Mucosa of stomach (tissue), 1 donor: ENCODE measurements at regions not wholly inside any gene's neighbourhood (a gene's known extent, or its start where the extent isn't known, plus 50 kb on each side); places are given as distances from the start of the nearest gene placed in this dataset.

ENCODE experiments used
- H3K27me3 ChIP-seq: one replicate; pipeline ENCODE4 v1.7.0; 2013; ENCODE audit warnings: mild to moderate bottlenecking, low read length; ENCODE audit not compliant: control insufficient read depth, insufficient read depth
- H3K36me3 ChIP-seq: one replicate; pipeline ENCODE4 v1.7.0; 2013; ENCODE audit warnings: low read length; ENCODE audit not compliant: control insufficient read depth, insufficient read depth
- H3K4me1 ChIP-seq: one replicate; pipeline ENCODE4 v1.7.0; 2013; ENCODE audit warnings: mild to moderate bottlenecking, low read length; ENCODE audit not compliant: control insufficient read depth, insufficient read depth
- H3K4me3 ChIP-seq: one replicate; pipeline ENCODE4 v1.7.0; 2013; ENCODE audit warnings: low read length
- H3K9ac ChIP-seq: one replicate; pipeline ENCODE4 v1.7.0; 2013; ENCODE audit warnings: mild to moderate bottlenecking, low read length, moderate library complexity
- H3K9me3 ChIP-seq: one replicate; pipeline ENCODE4 v1.7.0; 2013; ENCODE audit warnings: mild to moderate bottlenecking, low read length, moderate library complexity; ENCODE audit not compliant: control insufficient read depth
- donor health status: Pancreatic carcinoma.

GRCh38 chr20:40565001-40565681 lies 123.9 kb downstream of the MAFB start:
- H3K4me1 ChIP-seq = peaks cover 37% of the 10 kb centered on the region
- no peaks in the 10 kb centered on the region for H3K9me3 ChIP-seq
- no peak overlapping the region for H3K9ac ChIP-seq
- no peaks in the 10 kb centered on the region for H3K27me3 ChIP-seq
- no peaks in the 10 kb centered on the region for H3K36me3 ChIP-seq
- H3K4me3 ChIP-seq = no peak overlapping the region

DNA sequence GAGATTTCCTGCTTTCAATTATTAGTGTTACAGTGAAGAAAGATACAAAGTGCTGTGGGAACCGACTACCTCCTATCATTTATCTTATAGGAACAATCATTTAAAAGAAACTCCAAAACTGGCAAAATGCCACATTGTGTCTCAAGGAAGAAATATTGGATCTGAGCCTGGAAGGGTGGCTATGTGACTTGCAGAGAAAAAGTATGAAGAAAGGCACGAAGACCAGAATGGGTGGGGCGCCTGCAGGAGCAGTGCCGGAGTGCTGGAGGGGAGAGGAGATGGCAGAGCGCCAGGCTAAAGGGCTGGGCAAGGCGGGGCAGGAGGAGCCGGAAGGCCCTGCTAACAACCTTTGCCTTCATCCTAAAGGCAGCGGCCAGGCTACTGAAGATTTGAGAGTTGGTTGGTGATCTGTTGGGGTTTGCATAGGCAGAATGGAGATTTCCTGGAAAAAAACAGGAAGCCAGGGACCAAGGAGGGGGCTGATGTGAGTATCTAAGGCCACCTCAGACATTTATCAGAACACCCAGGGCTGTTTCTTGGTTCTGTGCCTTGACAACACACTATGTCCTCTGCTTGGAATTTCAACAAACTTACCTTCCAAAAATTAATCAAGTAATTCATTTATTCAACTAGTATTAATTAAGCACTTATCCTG lies 125.6 kb downstream of the MAFB start:
- Histone ChIP-seq H3K9ac (no peak overlapping the region), H3K27me3 (no peaks in the 10 kb centered on the region), H3K9me3 (no peaks in the 10 kb centered on the region), H3K36me3 (no peaks in the 10 kb centered on the region), H3K4me1 (peaks cover 37% of the 10 kb centered on the region), H3K4me3 (no peak overlapping the region)

- no peaks in the 10 kb centered on the region for H3K9me3 ChIP-seq
- H3K27me3 ChIP-seq = no peaks in the 10 kb centered on the region
- peaks cover 37% of the 10 kb centered on the region for H3K4me1 ChIP-seq
- H3K36me3 ChIP-seq = no peaks in the 10 kb centered on the region
- H3K4me3 ChIP-seq = no peak overlapping the region
- no peak overlapping the region for H3K9ac ChIP-seq
These were observed 127.0 kb downstream of the MAFB start for GRCh38 chr20:40562031-40562430.

GRCh38 chr20:40561187-40561586 lies 127.8 kb downstream of the MAFB start:
- Histone ChIP-seq H3K4me3 (no peak overlapping the region), H3K9me3 (no peaks in the 10 kb centered on the region), H3K36me3 (no peaks in the 10 kb centered on the region), H3K4me1 (peaks cover 37% of the 10 kb centered on the region), H3K27me3 (no peaks in the 10 kb centered on the region), H3K9ac (no peak overlapping the region)

- Histone ChIP-seq H3K27me3 (no peaks in the 10 kb centered on the region), H3K4me1 (peaks cover 16% of the 10 kb centered on the region), H3K4me3 (no peak overlapping the region), H3K9me3 (no peaks in the 10 kb centered on the region), H3K9ac (no peak overlapping the region), H3K36me3 (no peaks in the 10 kb centered on the region)
These were observed 130.8 kb downstream of the MAFB start for GRCh38 chr20:40558212-40558611.

- no peaks in the 10 kb centered on the region for H3K9me3 ChIP-seq
- H3K36me3 ChIP-seq = no peaks in the 10 kb centered on the region
- no peak overlapping the region for H3K4me3 ChIP-seq
- no peaks in the 10 kb centered on the region for H3K4me1 ChIP-seq
- peaks cover 6% of the 10 kb centered on the region for H3K27me3 ChIP-seq
- H3K9ac ChIP-seq = no peak overlapping the region
These were observed 137.9 kb downstream of the MAFB start for GRCh38 chr20:40551125-40551530.

GRCh38 chr20:40547483-40548091 lies 141.4 kb downstream of the MAFB start:
- H3K9ac ChIP-seq = no peak overlapping the region
- no peak overlapping the region for H3K4me3 ChIP-seq
- no peaks in the 10 kb centered on the region for H3K36me3 ChIP-seq
- peaks cover 8% of the 10 kb centered on the region for H3K4me1 ChIP-seq
- H3K9me3 ChIP-seq = no peaks in the 10 kb centered on the region
- peaks cover 9% of the 10 kb centered on the region for H3K27me3 ChIP-seq

DNA sequence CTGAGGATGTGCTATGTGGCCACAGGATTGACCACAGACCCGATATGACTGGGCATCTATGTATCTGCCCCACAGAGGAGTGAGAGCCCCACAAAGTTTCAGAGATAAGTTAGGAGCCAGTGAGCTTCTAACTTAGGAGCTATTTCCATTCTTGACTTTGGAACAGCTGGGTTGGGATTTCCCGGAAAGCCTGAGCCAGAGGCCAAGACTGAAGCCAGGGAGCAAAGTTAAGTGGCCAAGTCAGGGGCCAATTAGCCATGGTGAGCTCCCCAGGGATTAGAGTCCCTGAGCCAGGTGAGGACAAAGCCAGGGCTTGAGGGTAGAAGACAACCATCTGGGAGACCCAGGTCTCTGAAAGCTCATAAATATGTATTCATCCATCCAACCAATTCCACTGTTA lies 143.6 kb downstream of the MAFB start:
- no peak overlapping the region for H3K9ac ChIP-seq
- peaks cover 10% of the 10 kb centered on the region for H3K4me1 ChIP-seq
- H3K9me3 ChIP-seq = no peaks in the 10 kb centered on the region
- H3K27me3 ChIP-seq = peaks cover 9% of the 10 kb centered on the region
- H3K4me3 ChIP-seq = no peak overlapping the region
- no peaks in the 10 kb centered on the region for H3K36me3 ChIP-seq

DNA sequence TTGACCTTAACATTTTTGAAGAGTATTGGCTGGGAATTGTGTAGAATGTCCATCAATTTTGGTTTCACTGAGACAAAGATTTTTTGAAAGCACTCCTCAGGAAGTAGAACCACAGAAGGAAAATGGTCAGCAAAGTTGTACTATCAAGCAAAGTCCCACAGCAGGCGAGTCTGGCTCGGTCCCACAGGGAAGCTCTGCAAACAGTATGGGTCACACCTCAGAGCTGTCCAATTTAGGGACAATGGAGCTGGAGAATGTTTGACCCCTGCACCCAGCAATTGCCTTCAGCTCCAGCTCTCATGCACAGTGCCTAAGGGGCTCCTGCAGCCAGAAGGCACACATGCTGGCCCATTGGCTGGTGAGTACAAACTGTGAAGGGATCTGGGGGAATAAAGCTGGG lies 147.0 kb downstream of the MAFB start:
- Histone ChIP-seq H3K36me3 (no peaks in the 10 kb centered on the region), H3K4me1 (peaks cover 15% of the 10 kb centered on the region), H3K9ac (no peak overlapping the region), H3K27me3 (peaks cover 3% of the 10 kb centered on the region), H3K9me3 (no peaks in the 10 kb centered on the region), H3K4me3 (no peak overlapping the region)

DNA sequence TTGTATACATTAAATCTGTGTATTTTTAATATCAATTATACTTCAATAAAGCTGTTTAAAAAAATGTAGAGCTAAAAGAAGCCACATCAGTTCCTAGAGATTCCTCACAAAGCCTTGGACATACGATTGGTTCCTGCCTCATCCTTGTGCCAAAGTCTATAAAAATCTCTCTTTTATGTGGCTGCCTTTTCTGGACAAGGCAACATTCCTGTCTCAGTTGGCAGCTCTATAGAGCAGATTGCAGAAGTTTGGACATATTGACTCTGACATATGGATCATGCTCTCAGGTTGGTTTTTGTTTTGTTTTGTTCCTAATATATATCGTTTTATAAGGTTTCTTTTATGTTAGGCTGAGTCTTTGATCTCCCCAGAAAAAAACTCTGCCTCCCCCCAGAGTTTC lies 148.9 kb downstream of the MAFB start:
- Histone ChIP-seq H3K36me3 (no peaks in the 10 kb centered on the region), H3K27me3 (peaks cover 3% of the 10 kb centered on the region), H3K9me3 (no peaks in the 10 kb centered on the region), H3K9ac (no peak overlapping the region), H3K4me1 (peaks cover 15% of the 10 kb centered on the region), H3K4me3 (no peak overlapping the region)

DNA sequence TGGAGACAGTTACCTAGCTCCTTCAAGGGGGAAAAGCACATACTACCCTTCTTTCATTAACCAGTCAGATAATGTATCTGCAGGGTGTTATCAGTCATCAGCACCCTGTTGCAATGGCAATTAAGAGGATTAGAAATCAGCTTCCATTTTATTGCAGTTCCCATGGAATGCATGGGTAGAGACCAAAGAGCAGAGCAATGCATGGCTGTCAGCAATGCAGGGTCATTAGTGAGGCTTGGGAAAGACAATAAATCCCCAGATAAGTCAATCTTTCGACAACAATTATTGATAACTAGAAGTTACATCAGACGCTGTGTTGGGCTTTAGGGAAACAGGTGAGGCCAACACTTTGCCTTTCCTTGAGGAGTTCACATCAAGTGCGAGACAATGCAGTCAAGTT lies 150.9 kb downstream of the MAFB start:
- Histone ChIP-seq H3K4me1 (peaks cover 7% of the 10 kb centered on the region), H3K4me3 (no peak overlapping the region), H3K27me3 (no peaks in the 10 kb centered on the region), H3K36me3 (no peaks in the 10 kb centered on the region), H3K9me3 (no peaks in the 10 kb centered on the region), H3K9ac (no peak overlapping the region)

GRCh38 chr20:40536808-40537207 lies 152.2 kb downstream of the MAFB start:
- Histone ChIP-seq H3K9me3 (no peaks in the 10 kb centered on the region), H3K4me3 (no peak overlapping the region), H3K4me1 (peaks cover 7% of the 10 kb centered on the region), H3K36me3 (no peaks in the 10 kb centered on the region), H3K9ac (no peak overlapping the region), H3K27me3 (no peaks in the 10 kb centered on the region)
